ENCODE measurements at regions not wholly inside any gene's neighbourhood (a gene's known extent, or its start where the extent isn't known, plus 50 kb on each side); places are given as distances from the start of the nearest gene placed in this dataset.

DNA sequence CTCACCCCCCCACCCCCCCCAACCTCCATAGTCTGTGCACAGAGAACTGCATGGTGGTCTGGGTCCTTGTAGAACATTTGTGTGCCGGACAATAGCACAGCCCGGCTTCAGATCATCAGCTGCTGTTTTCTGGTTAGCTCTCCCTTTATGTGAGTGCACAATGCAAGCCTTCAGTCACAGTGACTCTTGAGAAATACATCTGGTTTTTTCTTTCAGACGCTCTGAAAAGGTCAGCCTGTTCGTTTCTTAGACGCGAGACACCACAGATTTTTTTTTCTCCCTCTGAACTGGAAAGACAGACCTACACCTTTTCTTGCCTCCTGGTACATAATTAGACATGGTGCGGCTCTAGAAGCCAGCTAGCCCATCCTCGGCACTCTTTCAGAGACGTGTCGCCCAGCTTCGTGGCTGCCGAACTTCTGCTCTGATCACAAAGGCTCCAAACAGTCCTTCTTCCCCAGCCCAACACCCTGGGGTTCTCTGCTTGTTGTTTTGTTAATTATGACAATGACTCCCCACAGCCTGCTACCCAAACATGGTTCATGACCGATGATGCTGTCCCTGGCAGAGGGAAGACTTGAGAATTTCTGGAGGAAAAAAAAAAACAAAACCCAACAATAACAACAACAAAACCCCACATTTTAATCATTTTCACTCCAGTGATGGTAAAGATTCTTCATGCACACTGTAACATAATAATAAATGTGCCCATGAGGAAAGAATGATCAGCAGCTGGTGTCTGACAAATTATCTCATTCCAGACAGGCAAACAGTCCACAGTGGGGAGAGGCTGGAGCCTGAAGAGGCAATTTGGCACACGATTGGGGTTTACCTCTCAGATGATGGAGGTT, 241.4 kb upstream of the ZNF462 start:
- intact Hi-C loops (cut with DNase I; ENCODE audit: low total_unique reads): no loop called here
- no peak overlapping the region for H3K4me3 ChIP-seq
- no peaks in the 10 kb centered on the region for H3K36me3 ChIP-seq
- H3K9me3 ChIP-seq: no peaks in the 10 kb centered on the region
- no peaks in the 10 kb centered on the region for H3K4me1 ChIP-seq
- DNase-seq: no peak
- H3K27ac ChIP-seq: no peak overlapping the region
- TF ChIP-seq POLR2A (IDR thresholded peaks at IDR 0.05): no peak
- TF ChIP-seq, protein P1, sequence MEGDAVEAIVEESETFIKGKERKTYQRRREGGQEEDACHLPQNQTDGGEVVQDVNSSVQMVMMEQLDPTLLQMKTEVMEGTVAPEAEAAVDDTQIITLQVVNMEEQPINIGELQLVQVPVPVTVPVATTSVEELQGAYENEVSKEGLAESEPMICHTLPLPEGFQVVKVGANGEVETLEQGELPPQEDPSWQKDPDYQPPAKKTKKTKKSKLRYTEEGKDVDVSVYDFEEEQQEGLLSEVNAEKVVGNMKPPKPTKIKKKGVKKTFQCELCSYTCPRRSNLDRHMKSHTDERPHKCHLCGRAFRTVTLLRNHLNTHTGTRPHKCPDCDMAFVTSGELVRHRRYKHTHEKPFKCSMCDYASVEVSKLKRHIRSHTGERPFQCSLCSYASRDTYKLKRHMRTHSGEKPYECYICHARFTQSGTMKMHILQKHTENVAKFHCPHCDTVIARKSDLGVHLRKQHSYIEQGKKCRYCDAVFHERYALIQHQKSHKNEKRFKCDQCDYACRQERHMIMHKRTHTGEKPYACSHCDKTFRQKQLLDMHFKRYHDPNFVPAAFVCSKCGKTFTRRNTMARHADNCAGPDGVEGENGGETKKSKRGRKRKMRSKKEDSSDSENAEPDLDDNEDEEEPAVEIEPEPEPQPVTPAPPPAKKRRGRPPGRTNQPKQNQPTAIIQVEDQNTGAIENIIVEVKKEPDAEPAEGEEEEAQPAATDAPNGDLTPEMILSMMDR (IDR thresholded peaks at IDR 0.05): no peak
- H3K27me3 ChIP-seq: no peaks in the 10 kb centered on the region

DNA sequence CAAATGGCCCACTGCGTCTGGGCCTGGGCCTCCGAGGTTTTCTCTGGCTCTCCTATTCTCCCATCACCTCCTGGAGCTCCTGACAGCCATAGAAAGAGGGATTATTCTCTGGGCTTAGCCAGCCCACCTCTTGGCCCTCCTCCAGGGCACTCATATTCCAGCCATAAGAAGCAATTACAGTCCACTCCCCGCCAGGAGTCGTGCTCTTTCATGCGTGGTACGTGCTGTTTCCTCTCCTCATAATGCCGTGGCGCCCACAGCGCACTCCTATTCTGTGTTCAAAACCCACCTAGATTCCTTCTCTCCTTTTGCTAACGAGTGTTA, 240.8 kb upstream of the ZNF462 start:
- intact Hi-C loops (cut with DNase I; ENCODE audit: low total_unique reads): no loop called here
- H3K27me3 ChIP-seq: no peaks in the 10 kb centered on the region

GRCh38 chr9:106623558-106623957, 239.4 kb upstream of the ZNF462 start:
- TF ChIP-seq POLR2A (IDR thresholded peaks at IDR 0.05): no peak
- TF ChIP-seq, protein P1 (IDR thresholded peaks at IDR 0.05): no peak
- H3K27ac ChIP-seq: no peak overlapping the region
- intact Hi-C loops (cut with DNase I; ENCODE audit: low total_unique reads): no loop called here
- H3K9me3 ChIP-seq: no peaks in the 10 kb centered on the region
- H3K36me3 ChIP-seq: no peaks in the 10 kb centered on the region
- H3K4me3 ChIP-seq: no peak overlapping the region
- no peaks in the 10 kb centered on the region for H3K4me1 ChIP-seq
- no peak for DNase-seq
- no peaks in the 10 kb centered on the region for H3K27me3 ChIP-seq

More for the DNA sequence above, 240.8 kb upstream of the ZNF462 start:
- TF ChIP-seq, protein P1 (IDR thresholded peaks at IDR 0.05): no peak
- no peak for TF ChIP-seq POLR2A (IDR thresholded peaks at IDR 0.05)
- DNase-seq: no peak
- no peak overlapping the region for H3K4me3 ChIP-seq
- H3K27ac ChIP-seq: no peak overlapping the region
- no peaks in the 10 kb centered on the region for H3K9me3 ChIP-seq
- H3K4me1 ChIP-seq: no peaks in the 10 kb centered on the region
- no peaks in the 10 kb centered on the region for H3K36me3 ChIP-seq

GRCh38 chr9:106625259-106625789, 237.6 kb upstream of the ZNF462 start:
- Histone ChIP-seq H3K9me3 (no peaks in the 10 kb centered on the region), H3K4me3 (no peak overlapping the region), H3K36me3 (no peaks in the 10 kb centered on the region), H3K27me3 (no peaks in the 10 kb centered on the region), H3K4me1 (no peaks in the 10 kb centered on the region), H3K27ac (no peak overlapping the region)
- intact Hi-C loops (cut with DNase I; ENCODE audit: low total_unique reads): no loop called here
- TF ChIP-seq, protein P1 (IDR thresholded peaks at IDR 0.05): no peak
- no peak for TF ChIP-seq POLR2A (IDR thresholded peaks at IDR 0.05)
- DNase-seq: no peak

DNA sequence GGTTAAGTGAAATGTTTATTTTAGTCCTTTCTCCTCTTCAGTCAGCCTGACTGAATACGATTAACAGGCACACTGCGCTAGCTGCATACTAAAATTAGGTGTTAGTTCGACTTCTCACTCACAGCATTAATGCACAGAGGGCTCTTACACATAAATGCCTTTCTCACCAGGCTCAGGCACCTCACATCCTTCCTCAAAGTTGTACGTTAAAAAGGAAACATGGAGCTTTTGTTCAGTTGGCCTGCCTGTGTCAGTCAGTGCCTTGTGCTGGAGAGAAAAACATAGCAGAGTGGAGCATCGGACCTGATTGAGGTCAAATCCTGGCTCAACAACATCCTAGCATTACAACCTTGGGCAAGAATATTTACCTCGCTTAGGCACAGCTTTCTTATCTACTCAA, 236.0 kb upstream of the ZNF462 start:
- no peaks in the 10 kb centered on the region for H3K27me3 ChIP-seq
- intact Hi-C loops (cut with DNase I; ENCODE audit: low total_unique reads): no loop called here
- H3K36me3 ChIP-seq: no peaks in the 10 kb centered on the region
- no peak for DNase-seq
- no peak overlapping the region for H3K27ac ChIP-seq
- TF ChIP-seq POLR2A (IDR thresholded peaks at IDR 0.05): no peak
- TF ChIP-seq, protein P1 (IDR thresholded peaks at IDR 0.05): no peak
- no peak overlapping the region for H3K4me3 ChIP-seq
- H3K4me1 ChIP-seq: no peaks in the 10 kb centered on the region
- no peaks in the 10 kb centered on the region for H3K9me3 ChIP-seq

Data from uterus (tissue), 3 donors.